ENCODE measurements at regions not wholly inside any gene's neighbourhood (a gene's known extent, or its start where the extent isn't known, plus 50 kb on each side); places are given as distances from the start of the nearest gene placed in this dataset.

GRCh38 chr11:37811349-37811748 lies 1213.3 kb upstream of the RAG2 start:
- TF ChIP-seq POLR2AphosphoS5 (IDR thresholded peaks at IDR 0.05; ENCODE audit: low read depth, low read length) (no peak), CTCF (IDR thresholded peaks at IDR 0.05) (no peak), TCF7L2 (IDR thresholded peaks at IDR 0.05; ENCODE audit: low read depth, low read length) (no peak), REST (IDR thresholded peaks at IDR 0.05; ENCODE audit: insufficient read depth in 1 of 2, low read depth in 2 of 2, low read length in 1 of 2) (no peak)

Data from Panc1 (cell line).